HG03442 (cell line): ENCODE measurements at regions not wholly inside any gene's neighbourhood (a gene's known extent, or its start where the extent isn't known, plus 50 kb on each side); places are given as distances from the start of the nearest gene placed in this dataset.
"Not testable (repeated sequence)": the region's sequence is repeated elsewhere in the genome, so short reads cannot be mapped to it uniquely, and the experiment has no call there.

ENCODE experiments used
- ATAC-seq: cut with Tn5 transposase; IDR thresholded peaks from one replicate; pipeline ENCODE4 v1.9.1; 2021; ENCODE audit warnings: mild to moderate bottlenecking, moderate library complexity; ENCODE audit not compliant: unreplicated experiment

DNA sequence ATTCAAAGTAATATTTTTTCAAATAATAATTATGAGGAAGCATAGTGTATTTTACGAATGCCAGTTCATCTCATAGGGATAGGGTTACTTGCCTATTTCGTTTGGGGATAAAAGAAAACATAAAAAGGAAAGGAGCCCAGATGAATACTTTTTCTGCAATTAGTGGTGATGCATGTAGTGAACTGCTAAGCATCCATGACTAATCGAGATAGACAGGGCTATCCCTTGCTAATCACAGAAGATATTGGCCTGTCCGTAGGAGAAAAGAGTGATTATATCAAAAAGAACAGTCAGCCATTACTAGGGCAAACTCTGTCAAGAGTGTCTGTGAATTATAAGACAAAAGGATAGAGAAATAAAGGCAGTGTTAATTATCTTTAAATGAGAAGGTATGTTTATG is 746.1 kb downstream of the C4orf33 start:
- no peak for ATAC-seq

DNA sequence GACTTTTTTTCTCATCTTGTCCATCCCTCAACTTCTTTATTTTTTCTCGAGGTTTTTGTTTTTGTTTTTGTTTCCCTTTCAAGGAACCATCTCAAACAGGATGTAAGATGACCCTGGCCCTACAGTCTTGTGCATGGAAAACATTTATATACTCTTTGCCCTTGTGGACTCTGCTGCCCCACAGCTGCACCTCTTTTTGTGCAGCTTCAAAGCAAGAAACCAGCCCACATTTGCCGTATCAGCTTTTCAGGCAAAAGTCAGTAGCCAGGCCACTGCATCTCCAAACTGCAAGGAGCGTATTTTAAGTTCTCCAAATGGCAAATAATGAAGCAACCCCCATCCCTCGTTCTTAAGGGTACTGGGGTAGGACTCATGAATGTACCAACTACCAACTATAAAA is 756.5 kb downstream of the C4orf33 start:
- ATAC-seq, result no peak

DNA sequence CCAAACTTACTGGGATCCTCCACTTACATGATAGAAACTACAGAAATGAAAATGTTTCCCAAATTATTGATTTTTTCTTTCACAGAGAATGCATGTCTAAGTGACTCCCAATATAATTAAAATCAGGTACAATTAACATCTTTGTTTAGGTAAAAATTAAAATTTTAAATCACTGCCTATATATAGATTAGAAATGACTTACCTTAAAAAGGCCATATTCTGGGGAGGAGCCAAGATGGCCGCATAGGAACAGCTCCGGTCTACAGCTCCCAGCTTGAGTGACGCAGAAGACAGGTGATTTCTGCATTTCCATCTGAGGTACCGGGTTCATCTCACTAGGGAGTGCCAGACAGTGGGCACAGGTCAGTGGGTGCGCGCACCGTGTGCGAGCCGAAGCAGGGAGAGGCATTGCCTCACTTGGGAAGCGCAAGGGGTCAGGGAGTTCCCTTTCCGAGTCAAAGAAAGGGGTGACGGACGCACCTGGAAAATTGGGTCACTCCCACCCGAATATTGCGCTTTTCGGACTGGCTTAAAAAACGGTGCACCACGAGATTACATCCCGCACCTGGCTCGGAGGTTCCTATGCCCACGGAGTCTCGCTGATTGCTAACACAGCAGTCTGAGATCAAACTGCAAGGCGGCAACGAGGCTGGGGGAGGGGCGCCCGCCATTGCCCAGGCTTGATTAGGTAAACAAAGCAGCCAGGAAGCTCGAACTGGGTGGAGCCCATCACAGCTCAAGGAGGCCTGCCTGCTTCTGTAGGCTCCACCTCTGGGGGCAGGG is 757.9 kb downstream of the C4orf33 start:
- not testable (repeated sequence) for ATAC-seq

DNA sequence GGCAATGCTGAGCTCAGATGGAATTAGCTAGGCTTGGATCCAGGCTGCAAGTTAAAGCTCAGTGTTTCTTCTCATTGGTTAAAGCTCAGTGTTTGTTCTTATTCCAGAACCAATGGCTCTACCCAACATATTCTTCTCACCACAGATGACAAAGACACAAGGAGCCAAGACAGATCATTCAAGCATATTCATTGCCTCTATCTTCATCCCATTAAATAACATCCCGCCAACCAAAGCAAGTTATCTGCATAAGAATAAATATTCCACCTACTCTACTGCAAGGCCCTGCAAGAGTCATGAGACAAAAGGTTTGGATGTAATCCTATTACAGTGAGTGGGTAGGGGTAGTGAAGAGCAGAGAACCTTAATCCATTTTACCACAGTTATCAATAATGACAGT is 766.5 kb downstream of the C4orf33 start:
- ATAC-seq, result no peak

DNA sequence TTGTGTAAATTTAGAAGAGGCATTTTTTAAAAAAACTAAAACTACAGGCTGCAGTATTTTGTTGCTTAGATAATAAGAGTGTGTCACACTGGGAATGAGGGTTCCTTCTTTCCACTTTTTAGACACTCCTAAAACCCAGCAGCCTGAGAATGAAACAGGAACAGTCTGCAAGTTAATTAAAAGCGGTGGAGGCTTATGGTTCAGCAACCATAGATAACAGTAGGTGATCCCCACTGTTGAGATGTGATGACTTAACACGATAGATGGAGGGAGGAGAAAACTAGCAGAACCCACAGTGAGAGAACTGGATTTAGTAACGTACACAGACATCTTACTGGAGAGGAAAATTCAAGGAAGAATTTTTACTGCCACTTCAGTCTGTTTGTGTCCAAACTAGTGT is 767.3 kb downstream of the C4orf33 start:
- ATAC-seq, result no peak

DNA sequence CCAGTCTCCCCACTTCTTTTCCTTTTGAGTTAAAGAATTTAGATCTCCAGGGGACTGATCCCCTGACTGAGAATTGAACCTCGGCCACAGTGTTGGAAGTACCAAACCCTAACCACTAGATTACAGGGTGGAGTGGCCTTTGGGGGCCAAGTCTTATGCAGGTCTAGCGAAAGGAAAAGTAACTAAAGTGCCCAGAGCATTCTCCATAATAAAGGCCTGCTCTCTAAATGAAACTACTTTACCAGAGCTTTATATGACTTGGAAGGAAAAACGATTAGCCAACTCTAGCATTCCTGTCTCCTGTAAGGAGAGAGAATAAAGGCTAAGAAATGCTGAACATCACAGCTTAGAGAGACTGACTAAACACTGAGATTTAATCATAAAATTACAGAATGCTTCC is 788.0 kb downstream of the C4orf33 start:
- no peak for ATAC-seq

DNA sequence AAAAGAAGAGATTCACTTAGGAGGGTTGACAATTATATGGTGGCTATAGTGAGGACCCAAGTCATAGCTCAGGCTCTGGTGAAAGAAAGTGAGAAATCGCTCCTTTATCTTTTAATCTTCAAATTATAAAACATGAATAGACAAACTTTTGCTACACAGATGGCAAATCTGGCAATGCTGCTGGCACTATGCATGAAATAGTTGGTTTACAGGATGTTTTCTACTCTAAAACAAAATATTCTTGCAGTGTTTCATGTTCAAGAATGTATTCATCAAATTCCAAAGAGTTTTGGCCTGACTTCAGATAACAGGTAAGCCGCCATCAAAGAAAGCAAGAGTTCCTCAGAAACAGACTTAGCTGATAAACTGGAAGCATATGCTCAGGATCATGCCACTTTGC is 801.2 kb downstream of the C4orf33 start:
- ATAC-seq, result no peak

DNA sequence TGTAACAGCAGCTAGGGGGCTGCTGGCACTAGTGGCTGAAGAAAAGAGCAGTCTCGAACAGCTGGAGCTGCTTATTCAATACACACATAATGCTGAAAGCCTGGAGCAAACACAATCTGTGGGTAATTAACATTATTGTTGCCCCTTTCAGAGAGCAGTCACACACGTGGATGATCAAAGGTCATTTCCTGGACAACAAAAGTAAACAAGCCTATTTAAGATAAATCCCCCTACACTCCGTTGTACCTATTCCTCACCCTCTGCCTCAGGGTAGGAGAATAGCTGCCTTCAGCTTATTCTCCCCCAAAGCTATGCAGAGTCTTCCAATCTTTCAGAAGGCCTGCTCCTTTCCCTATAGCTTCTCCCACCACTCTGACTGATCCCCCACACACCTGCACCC is 803.9 kb downstream of the C4orf33 start:
- no peak for ATAC-seq

DNA sequence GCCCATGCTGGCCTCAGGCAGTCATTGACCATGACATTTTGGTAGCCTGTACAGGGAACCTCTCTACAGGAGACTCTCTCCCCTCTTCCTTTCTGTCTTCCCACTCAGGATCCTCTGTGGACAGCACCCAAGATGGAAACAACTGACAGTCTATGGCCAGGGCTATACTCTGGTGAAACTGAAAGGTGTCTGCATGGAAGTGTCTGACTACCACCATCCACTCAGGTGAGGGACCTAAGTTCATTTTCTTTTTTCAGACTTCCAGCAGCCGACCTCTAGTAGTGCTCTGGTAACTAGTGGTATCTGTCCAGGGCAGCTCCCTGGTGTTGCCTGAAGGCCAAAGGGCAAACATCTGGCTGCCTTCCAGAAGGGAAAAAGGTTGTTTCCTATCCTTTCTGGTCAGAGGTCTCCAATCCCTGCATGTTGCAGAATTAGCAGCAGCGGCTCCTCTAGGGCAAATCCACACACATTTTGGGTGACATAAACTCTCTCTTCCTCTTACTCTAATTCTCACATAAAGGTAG is 804.5 kb downstream of the C4orf33 start:
- ATAC-seq, result no peak

DNA sequence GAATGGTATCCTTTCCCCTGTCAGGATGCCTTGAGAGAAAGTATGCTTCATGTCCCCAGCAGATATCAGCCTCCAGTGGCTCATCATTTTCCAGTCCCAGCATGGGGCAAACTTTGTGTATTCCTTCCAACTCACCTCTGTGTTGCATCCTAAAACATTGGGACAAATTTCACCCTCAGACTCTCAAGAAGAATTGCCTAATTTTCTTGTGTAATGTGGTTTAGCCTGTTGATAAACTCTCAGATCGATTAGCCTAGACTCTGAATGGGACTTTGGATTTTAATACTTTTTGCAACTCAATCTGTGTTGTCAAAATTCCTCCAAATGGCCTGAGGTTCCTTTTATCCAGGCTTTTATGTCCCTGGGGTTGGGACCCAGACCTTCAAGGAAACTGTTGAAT is 805.3 kb downstream of the C4orf33 start:
- ATAC-seq, result no peak

DNA sequence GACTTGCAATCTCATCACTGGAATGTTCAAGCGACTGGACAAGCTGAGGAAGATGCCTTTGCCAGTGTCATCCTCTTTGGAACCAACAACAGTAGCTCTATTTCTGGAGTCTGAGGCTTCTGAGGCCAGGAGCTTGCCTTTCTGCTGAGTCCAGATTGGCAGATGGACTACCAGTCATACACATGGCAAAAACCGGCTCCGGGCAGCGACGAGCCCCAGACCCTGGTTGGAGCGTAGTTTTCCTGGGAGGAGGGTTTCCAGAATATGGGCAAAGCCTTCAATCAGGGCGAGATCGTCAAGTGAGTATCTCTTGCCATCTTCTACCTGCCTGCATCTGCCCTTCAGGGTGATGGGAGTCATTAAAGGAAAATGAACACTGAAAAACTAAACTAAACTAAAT is 807.9 kb downstream of the C4orf33 start:
- no peak for ATAC-seq

DNA sequence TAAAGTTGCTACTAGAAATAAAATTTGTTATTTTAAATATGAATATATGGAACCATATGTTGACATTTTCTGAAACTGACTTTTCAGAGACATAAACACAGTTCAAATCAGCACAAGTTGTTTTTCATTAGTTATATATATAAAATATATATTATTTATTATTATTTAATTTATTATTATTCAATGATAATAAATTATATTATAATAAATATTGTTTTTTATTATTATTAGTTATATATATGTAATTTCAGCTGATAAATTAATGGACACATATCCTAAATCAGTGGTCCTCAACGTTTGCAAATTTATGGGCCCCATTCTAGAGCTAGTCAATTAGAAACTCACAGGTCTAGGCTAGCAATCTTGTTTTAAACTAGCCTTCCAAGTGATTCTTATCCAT is 809.3 kb downstream of the C4orf33 start:
- no peak for ATAC-seq

DNA sequence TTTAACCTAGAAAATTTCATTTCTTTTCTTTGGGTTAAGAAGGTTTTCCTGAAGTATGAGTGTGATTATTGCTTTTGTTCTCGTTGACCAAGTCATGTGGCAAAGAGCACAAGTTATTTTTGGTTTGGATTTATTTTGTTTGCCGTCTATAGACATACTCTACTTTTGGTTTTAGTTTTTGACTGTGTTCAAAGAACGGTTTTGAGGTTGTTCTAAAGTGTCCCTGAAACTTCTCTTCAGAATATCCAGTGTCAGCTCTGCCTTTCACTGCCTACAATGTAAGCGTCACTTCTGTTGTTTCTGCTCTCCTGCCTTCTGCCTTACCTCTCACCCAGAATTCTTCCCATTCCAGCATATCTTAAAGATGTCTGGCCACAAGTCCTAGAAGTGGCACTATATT is 812.2 kb downstream of the C4orf33 start:
- no peak for ATAC-seq

DNA sequence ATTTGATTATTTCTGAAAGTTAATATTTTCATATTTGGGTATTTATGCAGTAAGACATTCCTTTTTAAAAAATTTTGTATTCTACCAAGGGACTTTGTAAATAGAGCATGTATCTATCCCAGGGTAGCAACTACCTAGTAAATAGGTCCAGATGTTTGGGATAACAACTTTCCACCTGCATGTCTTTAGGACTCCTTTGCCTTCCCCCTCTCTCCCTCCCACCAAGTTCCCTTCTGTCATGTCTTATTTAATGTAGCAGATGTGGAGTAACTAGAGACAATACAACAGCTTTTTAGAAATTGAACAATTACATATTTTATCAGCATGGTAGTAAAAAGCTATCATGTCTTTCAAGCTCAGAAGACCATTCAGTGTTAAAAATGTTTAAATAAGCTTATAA is 821.0 kb downstream of the C4orf33 start:
- ATAC-seq, result no peak

DNA sequence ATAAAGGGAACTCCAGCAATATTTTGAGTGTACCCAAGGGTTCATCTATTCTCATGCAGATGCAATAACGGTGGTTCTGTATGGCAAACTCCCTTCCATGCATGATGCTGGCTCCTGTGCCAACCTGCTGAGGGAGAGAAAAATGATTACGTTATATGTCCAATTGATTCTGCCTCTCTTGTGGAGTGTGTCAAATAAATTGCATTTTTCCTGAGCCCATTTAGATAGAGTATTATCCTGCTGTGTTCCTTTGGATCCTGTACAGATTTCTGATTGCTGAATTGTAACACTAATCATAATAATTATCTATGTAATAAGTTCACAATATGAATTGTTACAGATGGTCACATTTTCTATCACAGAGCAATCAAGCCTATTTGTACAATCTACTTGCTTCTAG is 821.7 kb downstream of the C4orf33 start:
- ATAC-seq, result no peak

DNA sequence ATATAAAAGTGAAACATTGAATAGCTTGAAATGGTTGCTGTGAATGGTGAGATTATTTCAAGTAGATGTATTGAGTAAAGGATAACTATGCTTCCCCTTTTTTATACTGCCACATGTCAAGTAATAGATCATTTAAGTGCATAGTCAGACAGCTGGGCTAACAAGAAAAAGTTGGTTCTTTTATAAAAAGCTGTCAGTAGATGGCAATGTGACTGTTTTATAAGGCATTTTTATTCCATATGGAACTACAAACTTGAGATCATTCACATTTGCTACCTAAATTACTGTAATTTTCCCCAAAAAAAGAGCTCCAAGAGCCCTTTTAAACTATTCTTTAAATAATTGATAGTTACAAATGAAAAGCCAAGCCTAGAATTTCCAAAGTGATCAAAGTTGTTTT is 831.0 kb downstream of the C4orf33 start:
- no peak for ATAC-seq

DNA sequence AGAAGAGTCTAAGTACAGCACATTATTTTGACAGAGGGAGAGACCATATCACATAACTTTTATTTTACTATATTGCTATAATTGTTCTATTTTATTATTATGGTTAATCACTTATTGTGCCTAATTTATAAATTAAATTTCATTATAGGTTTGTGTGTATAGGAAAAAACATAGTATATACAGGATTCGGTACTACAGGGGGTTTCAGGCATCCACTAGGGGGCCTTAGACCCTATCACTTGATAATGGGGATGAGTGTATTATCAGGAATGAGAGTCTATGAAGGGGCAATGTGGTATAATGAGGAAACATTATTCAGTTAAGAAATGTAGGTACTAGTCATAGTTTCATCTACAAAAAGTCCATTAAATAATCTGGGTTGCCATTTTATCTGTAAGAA is 833.1 kb downstream of the C4orf33 start:
- no peak for ATAC-seq

DNA sequence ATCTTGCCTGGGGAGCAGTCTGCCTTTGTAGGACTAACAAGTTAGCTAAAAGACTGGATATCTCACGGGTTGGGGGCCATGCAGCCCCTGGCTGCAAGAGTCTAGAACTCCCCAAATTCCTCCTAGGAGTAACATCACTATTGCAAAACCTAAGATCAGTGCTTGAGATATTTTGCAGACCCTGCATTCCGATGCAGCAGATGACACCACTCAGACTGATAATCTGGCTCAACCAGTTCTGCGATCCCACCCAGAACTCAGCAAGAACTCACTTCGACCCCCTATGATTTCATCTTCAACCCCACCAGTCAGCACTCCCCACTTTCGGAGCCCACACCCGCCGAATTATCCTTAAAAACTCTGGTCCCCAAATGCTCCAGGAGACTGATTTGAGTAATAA is 834.0 kb downstream of the C4orf33 start:
- ATAC-seq, result no peak

DNA sequence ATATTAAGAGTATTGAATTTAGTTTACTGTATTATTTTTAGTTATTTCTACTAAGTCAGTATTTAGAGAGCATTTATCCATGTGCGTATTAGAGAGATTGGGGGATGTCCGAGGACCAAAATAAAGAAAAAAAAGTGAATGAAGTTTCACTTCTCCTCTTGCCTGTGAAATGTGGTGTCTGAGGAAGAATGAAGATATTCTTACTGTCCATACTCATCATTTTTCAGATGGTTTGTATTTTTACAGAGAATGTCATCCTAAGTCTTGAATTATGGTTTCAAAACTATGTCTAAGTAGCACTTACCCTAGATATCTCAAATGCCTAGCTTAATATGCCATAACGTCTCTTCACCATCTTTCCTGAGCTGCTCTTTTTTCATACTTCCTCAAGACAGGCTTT is 854.3 kb downstream of the C4orf33 start:
- ATAC-seq, result no peak

DNA sequence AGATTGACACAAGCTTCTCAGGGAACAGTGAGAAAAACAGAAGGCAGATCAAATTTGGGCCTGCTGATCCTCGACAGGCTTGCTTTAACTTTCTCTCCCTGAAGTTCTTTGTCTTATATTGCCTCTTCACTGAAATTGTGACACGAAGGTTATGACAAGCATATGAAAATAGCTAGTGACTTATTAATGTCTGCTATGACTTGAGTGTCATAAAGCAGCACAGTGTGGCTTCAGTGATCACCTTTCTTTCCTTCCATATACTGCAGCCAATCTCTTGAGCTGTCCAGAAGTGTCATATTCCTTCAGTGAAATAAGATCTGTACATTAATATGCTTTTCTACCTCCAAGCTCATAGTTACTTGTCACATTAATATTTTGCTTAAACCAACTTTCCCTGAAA is 870.2 kb downstream of the C4orf33 start:
- no peak for ATAC-seq

DNA sequence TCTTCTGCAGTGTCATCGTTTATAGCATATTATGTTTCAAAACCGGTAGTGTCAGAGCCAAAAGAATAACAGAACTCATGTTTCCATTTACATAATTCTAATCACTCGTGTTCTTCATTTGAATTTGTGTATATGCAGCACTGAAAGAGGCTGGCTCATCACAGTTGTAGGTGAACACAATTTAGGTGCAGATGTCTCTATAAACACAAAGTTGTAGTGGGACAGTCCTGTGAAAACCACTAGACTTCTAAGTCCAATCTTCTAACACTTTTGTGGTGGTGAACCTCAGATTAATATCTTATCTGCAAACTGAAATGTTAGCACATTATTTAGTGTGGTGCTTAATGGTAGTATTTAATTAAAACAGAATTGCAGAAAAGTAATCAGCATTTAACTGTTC is 872.4 kb downstream of the C4orf33 start:
- ATAC-seq, result no peak

DNA sequence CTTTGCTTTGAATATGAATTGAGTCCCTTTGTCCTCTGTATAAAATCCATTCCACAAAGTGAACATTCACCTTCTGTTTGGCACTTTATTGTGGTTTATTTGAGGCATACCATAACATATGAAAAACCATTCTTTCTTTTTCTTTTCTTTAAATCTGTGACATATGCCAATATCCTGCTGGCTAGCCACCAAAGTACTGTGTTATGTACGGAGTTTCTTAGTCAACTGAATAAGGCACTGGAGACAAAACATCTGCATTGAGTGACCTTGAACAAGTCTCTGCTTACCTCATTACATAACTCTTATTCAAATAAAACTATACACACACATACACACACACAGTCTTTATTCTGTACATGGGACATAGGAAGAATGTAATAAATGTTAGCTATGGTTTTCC is 872.8 kb downstream of the C4orf33 start:
- no peak for ATAC-seq

DNA sequence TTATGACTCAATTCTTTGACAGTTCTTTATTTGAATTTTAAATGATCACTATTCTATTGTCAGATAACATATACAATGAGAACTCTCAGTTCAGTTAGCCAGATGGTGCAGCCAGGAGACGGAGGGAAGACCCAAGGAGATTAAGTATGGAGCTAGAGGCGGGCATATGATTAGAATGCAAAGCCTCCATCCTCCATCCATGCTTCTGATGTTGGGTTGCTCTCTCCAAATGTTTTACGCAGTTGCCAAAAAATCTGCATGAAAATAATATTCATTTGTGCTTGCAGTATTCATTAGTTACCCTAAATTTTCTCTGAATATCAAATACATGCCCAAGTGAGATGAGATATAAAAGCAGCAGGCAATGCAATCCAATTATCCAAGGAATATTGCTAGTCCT is 874.8 kb downstream of the C4orf33 start:
- no peak for ATAC-seq
